GM12874 (cell line): ENCODE measurements at regions not wholly inside any gene's neighbourhood (a gene's known extent, or its start where the extent isn't known, plus 50 kb on each side); places are given as distances from the start of the nearest gene placed in this dataset.

Source experiments
- TF ChIP-seq, protein P1 (sequence below): IDR thresholded peaks from 2 replicates; pipeline ENCODE4 v1.5.1; 2011; ENCODE audit warnings: low read depth, mild to moderate bottlenecking, control low read depth, low read length, moderate library complexity; ENCODE audit not compliant: insufficient read depth

DNA sequence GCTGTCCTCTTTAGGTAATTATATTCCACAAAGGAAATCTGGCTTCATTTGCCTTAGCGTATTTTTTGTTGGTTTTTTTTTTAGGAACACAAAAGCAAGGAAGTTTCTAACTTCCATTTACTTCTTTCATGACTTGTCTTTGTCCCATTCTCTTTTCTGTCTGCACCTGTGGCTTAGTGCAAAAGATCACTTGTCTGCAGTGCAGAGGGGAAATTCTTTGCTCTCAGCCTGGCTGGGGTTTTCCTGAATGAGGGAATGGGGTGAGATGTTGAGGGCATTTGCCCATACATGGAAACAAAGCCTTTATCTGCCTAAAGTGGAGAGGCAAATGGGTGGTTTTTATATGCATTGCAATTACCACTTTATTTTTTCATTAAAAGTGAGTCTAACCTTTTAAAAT lies 361.1 kb upstream of the IGFBP3 start:
- TF ChIP-seq, protein P1, sequence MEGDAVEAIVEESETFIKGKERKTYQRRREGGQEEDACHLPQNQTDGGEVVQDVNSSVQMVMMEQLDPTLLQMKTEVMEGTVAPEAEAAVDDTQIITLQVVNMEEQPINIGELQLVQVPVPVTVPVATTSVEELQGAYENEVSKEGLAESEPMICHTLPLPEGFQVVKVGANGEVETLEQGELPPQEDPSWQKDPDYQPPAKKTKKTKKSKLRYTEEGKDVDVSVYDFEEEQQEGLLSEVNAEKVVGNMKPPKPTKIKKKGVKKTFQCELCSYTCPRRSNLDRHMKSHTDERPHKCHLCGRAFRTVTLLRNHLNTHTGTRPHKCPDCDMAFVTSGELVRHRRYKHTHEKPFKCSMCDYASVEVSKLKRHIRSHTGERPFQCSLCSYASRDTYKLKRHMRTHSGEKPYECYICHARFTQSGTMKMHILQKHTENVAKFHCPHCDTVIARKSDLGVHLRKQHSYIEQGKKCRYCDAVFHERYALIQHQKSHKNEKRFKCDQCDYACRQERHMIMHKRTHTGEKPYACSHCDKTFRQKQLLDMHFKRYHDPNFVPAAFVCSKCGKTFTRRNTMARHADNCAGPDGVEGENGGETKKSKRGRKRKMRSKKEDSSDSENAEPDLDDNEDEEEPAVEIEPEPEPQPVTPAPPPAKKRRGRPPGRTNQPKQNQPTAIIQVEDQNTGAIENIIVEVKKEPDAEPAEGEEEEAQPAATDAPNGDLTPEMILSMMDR = no peak

DNA sequence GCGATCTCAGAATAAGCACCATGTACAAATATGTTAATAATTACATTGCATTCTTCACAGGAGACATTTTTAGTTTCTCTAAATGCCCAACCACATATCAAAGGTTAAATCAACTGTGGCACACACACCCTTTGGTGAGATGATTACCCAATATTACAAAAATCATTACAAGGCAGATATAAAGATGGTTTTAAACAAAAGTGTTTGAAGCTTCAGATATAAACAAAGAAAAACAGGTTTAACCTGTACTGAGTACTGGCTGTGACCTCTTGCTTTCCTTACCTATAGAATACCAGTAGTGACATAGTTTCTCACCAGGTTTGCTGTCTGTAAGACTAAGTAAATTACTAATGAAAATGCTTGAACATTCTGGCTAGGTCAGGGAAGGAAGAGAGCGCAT lies 360.0 kb upstream of the IGFBP3 start:
- TF ChIP-seq, protein P1 = no peak

DNA sequence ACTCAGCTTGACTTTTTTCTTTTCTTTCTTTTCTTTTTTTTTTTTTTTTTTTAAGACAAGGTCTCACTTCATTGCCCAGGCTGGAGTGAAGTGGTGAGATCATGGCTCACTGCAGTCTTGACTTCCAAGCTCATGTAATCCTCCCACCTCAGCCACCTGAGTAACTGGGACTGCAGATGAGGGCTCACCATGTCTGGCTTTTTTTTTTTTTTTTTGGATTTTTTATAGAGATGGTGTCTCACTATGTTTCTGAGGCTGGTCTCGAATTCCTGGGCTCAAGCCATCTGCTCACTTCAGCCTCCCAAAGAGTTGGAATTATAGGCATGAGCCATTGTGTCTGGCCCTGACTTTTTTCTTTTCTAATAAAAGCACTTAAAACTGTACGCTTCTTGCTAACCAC lies 358.2 kb upstream of the IGFBP3 start:
- TF ChIP-seq, protein P1 = no peak

DNA sequence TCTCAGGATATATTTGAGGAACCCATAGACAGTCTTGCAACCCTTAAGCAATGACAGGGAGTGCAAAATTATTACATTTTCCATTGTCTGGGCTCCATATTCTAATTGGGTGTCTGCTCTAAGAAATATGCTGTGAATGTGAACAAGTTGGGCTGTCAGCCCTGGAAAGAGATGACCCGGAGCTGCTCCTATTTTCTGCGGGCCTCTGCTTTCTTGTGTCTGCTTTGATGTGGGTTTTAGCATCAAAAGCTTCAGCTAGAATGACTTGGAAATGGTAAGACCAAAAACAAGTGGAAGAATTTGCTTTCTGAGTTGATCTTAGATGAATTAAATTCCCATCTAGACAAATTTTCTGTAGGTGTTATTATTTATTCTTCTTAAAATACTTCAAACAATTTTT lies 343.6 kb upstream of the IGFBP3 start:
- TF ChIP-seq, protein P1 = no peak

DNA sequence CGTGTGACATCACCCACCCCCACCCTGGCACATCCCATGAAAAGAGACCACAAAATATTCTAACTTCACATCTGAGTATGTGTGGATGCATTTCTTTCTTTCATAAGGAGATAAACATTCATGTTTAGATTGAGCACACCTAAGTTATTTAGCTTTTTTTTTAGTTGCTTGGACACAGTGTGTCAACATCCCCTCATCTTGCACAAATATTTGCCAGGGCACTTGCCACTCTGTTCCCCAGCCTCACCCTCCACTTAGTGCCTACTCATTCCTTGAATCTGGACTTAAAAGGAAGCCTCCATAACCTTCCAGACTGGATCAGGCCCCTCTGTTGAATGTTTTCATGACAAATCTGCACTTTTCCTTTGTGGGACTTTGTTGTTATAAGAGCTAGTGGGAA lies 338.9 kb upstream of the IGFBP3 start:
- TF ChIP-seq, protein P1 = no peak

DNA sequence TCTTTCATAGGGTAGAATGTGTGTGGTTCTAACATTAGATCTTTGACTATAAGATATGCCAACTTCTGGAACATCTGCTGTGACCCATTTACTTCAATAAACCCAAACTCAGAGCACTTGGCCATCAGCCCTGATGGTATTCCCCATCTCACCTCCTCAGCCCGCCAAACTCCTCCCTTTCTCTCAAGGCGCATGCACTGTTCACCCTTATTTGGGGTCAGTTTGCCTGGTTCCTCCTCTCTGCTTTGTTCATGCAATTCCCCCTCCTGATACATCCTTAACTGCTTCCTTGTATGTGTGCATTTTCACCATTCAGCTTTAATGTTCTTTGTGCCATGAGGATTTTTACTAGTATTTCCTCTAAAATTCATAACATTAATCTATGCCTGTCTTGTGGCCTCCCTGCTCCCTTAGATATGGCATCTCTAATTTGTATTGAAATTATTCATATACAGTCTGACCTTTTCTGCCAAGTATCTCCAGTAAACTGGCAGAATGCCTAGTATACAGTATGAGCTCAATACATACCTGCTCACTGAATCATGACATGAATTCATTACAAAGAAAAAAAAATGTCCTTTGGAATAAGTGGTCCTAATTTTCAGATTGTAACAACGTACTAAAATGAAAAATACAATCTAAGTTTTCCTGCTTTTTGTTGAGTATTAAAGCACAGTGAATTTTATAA lies 336.8 kb upstream of the IGFBP3 start:
- TF ChIP-seq, protein P1 = no peak

DNA sequence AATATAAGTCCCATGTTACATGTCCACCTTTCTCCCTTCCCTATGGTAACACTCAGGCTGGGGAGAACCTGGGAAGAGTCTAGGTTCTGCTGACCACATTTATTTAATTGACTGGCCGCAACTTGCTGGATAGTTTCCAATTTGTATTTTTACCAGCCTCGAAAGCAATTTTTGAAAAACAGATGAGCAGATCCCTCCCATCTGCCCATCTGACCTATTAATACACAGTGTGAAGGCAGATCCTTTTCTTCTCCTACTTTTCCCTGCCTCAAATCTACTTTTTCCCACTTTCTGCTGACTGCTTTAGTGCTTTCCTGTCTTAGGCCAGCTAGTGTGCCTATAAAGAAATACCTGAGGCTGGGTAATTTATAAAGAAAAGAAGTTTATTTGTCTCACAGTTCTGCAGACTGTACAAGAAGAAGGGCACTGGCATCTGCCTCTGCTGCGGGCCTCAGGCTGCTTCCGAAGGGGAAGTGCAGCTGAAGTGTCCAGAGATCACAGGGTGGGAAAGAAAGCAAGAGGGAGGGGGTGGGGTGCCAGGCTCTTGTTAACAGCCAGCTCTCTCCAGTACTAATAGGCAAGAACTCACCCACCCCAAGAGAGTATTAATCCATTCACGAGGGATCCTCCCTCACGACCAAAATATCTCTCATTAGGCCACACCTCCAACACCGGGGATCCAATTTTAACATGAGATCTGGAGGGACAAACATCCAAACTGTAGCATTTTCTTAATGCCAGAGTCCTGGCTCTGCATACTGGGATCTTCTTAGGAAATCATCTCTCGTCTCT lies 336.0 kb upstream of the IGFBP3 start:
- TF ChIP-seq, protein P1 = no peak
